ENCODE measurements at regions not wholly inside any gene's neighbourhood (a gene's known extent, or its start where the extent isn't known, plus 50 kb on each side); places are given as distances from the start of the nearest gene placed in this dataset.
A peak's percentile ranks its signal among the peaks of the same experiment; 100 is the strongest.

DNA sequence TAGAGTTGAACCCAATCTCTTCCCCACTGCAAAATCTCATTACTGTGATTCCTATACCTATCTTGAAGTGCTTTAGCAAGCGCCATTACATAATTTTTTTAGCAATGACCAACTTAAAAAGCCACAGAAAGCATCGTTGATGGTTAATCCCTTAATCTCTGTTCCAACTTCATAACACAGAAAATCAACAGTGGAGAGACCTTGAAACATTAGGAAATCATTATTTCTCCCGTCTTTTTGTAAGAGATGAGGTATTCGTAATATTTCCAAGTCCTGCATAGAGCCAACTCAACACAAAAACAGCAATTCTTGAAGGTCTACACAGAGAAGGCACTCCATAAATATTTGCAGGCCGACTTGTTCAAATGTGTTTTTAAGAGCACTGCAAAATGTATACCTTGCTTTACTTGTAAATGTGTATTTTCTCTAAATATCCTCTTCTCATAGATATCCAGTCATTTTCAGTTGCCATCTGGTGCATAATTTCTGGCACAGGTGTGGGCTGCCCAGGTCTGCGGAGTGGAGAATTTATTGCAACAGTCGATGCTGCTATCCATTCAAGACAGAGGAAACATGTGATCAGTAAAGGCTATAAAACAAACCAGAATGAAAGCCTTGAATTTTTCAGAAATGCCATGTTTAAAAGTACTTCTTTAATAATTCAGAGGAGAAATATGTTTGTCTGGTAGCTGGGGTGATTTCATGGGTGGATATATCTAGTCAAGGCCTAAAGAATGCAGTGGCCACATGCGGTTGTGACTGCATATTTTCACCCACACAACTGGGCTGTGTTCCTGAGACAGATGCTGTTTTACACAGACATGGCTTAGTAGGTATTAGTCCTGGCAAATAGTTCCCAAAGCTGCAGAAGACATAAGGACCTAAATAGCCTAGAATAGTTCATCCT, 234.3 kb upstream of the STARD13 start:
- Histone ChIP-seq H2BK12ac (ENCODE audit: insufficient read length, low read depth, low read length) (no peak overlapping the region), H3K9ac (ENCODE audit: extremely low read depth, insufficient read length, low read length) (no peak overlapping the region), H3K79me1 (ENCODE audit: insufficient read depth, low read depth, low read length, poor library complexity, severe bottlenecking) (no peaks in the 10 kb centered on the region), H4K5ac (ENCODE audit: insufficient read length, low read depth, low read length) (no peak overlapping the region), H3K79me2 (ENCODE audit: insufficient read depth, low read length) (no peaks in the 10 kb centered on the region), H3K23me2 (ENCODE audit: insufficient read length, low read depth, low read length, poor library complexity, severe bottlenecking) (no peaks in the 10 kb centered on the region), H2BK120ac (ENCODE audit: low read depth, low read length, poor library complexity, severe bottlenecking) (no peak overlapping the region), H4K8ac (replicated peaks; ENCODE audit: insufficient read length, low read depth, low read length) (no peak overlapping the region), H3K4me1 (ENCODE audit: insufficient read depth, low read length) (peaks cover 9% of the 10 kb centered on the region; the same call in 1 of the 2 replicates), H2BK5ac (ENCODE audit: insufficient read length, low read length) (no peak overlapping the region), H4K91ac (ENCODE audit: insufficient read length, low read depth, low read length) (no peak overlapping the region), H2BK20ac (ENCODE audit: low read depth, low read length, poor library complexity, severe bottlenecking) (no peak overlapping the region), H2AK5ac (ENCODE audit: insufficient read length, low read length) (no peak overlapping the region), H3K23ac (ENCODE audit: insufficient read length, low read depth, low read length) (no peak overlapping the region), H3K27me3 (ENCODE audit: insufficient read depth, low read length) (no peaks in the 10 kb centered on the region), H2BK15ac (ENCODE audit: low read depth, low read length) (no peak overlapping the region), H3T11ph (ENCODE audit: low read length) (no peak overlapping the region), H3K9me3 (ENCODE audit: control insufficient read depth, low read depth, low read length) (no peaks in the 10 kb centered on the region), H3K27ac (ENCODE audit: insufficient read length, low read depth, low read length) (no peak overlapping the region), H2AFZ (ENCODE audit: low read length) (no peak overlapping the region), H3K4me2 (ENCODE audit: insufficient read depth, insufficient read length, low read length) (no peak overlapping the region), H3K14ac (ENCODE audit: insufficient read depth, low read length) (no peak overlapping the region), H4K20me1 (ENCODE audit: control insufficient read depth, insufficient read depth, insufficient read length) (no peaks in the 10 kb centered on the region), H3K4ac (ENCODE audit: low read depth, low read length) (no peak overlapping the region), H3K18ac (ENCODE audit: insufficient read length, low read depth, low read length) (no peak overlapping the region), H3K56ac (ENCODE audit: insufficient read length, low read depth, low read length) (no peak overlapping the region)
- no CpG with 5 or more reads among the region's 8 CpGs for WGBS (ENCODE audit: extremely low coverage, insufficient read length, low lambda C conversion rate)
- DNase-seq: no peak
- peaks cover 41 to 43% of the 10 kb centered on the region in 2 experiments for H3K4me1 Mint-ChIP-seq
- H3K4me3 Mint-ChIP-seq: no peak overlapping the region
- peak overlapping the region in 1 of 3 experiments; percentile 25; a peak in 1 of 7 replicates for H3K27ac Mint-ChIP-seq
- TF ChIP-seq, protein P1, sequence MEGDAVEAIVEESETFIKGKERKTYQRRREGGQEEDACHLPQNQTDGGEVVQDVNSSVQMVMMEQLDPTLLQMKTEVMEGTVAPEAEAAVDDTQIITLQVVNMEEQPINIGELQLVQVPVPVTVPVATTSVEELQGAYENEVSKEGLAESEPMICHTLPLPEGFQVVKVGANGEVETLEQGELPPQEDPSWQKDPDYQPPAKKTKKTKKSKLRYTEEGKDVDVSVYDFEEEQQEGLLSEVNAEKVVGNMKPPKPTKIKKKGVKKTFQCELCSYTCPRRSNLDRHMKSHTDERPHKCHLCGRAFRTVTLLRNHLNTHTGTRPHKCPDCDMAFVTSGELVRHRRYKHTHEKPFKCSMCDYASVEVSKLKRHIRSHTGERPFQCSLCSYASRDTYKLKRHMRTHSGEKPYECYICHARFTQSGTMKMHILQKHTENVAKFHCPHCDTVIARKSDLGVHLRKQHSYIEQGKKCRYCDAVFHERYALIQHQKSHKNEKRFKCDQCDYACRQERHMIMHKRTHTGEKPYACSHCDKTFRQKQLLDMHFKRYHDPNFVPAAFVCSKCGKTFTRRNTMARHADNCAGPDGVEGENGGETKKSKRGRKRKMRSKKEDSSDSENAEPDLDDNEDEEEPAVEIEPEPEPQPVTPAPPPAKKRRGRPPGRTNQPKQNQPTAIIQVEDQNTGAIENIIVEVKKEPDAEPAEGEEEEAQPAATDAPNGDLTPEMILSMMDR (conservative IDR thresholded peaks at IDR 0.05): no peak
- H3K36me3 Mint-ChIP-seq (ENCODE audit: insufficient read depth in 1 of 3, low read depth in 3 of 3): no peaks in the 10 kb centered on the region
- H3K27me3 Mint-ChIP-seq (ENCODE audit: low read depth): no peaks in the 10 kb centered on the region
- H3K9me3 Mint-ChIP-seq: no peaks in the 10 kb centered on the region
